GM18873 (cell line): ENCODE measurements at regions not wholly inside any gene's neighbourhood (a gene's known extent, or its start where the extent isn't known, plus 50 kb on each side); places are given as distances from the start of the nearest gene placed in this dataset.

Experiments
- ATAC-seq: cut with Tn5 transposase; IDR thresholded peaks from one replicate; pipeline ENCODE4 v1.9.1; 2021; ENCODE audit warnings: mild to moderate bottlenecking, moderate library complexity, moderate number of reproducible peaks; ENCODE audit not compliant: unreplicated experiment, low FRiP score

- ATAC-seq, result no peak
These were observed 121.3 kb downstream of the SEC16B start for GRCh38 chr1:177848577-177848976.

GRCh38 chr1:177847843-177848242 lies 122.0 kb downstream of the SEC16B start:
- ATAC-seq, result no peak

- no peak for ATAC-seq
These were observed 130.9 kb downstream of the SEC16B start for GRCh38 chr1:177838907-177839485.

- no peak for ATAC-seq
These were observed 136.2 kb downstream of the SEC16B start for GRCh38 chr1:177833631-177834030.

GRCh38 chr1:177830531-177831135 lies 139.2 kb downstream of the SEC16B start:
- no peak for ATAC-seq

GRCh38 chr1:177825276-177825901 lies 144.5 kb downstream of the SEC16B start:
- ATAC-seq, result no peak

- ATAC-seq, result peak; percentile 60
These were observed 145.3 kb downstream of the SEC16B start for GRCh38 chr1:177824508-177824982.

- no peak for ATAC-seq
These were observed 149.6 kb downstream of the SEC16B start for GRCh38 chr1:177820213-177820612.

- ATAC-seq, result peak; percentile 96
These were observed 151.7 kb downstream of the SEC16B start for GRCh38 chr1:177817937-177818875.

GRCh38 chr1:177812650-177813049 lies 157.2 kb downstream of the SEC16B start:
- no peak for ATAC-seq

GRCh38 chr1:177812144-177812543 lies 157.7 kb downstream of the SEC16B start:
- ATAC-seq, result no peak

GRCh38 chr1:177811429-177811828 lies 158.4 kb downstream of the SEC16B start:
- ATAC-seq, result no peak

GRCh38 chr1:177809819-177810218 lies 160.0 kb downstream of the SEC16B start:
- ATAC-seq, result peak; percentile 86

GRCh38 chr1:177802304-177802703 lies 167.6 kb downstream of the SEC16B start:
- ATAC-seq, result no peak

GRCh38 chr1:177801790-177802189 lies 168.1 kb downstream of the SEC16B start:
- no peak for ATAC-seq

- ATAC-seq, result peak; percentile 67
These were observed 169.3 kb downstream of the SEC16B start for GRCh38 chr1:177800400-177801088.

- ATAC-seq, result no peak
These were observed 170.1 kb downstream of the SEC16B start for GRCh38 chr1:177799746-177800145.

- ATAC-seq, result no peak
These were observed 171.2 kb downstream of the SEC16B start for GRCh38 chr1:177798614-177799013.

GRCh38 chr1:177796561-177796960 lies 173.3 kb downstream of the SEC16B start:
- no peak for ATAC-seq

- ATAC-seq, result no peak
These were observed 175.4 kb downstream of the SEC16B start for GRCh38 chr1:177794376-177794991.
